Gastrocnemius medialis (tissue), 4 donors: ENCODE measurements at regions not wholly inside any gene's neighbourhood (a gene's known extent, or its start where the extent isn't known, plus 50 kb on each side); places are given as distances from the start of the nearest gene placed in this dataset.

Source experiments
- CTCF ChIP-seq, 5 experiments: fragments of 450-650 bp in 3 of 5; fragments of 200-600 bp in 2 of 5; sonication (generic) in 2 of 5; IDR thresholded peaks in 4 of 5; conservative IDR thresholded peaks in 1 of 5; 1 replicate in 4 of 5; 2 replicates in 1 of 5; pipeline ENCODE4 v1.5.1; 2016 to 2019; ENCODE audit warnings: antibody characterized with exemption in 5 of 5, mild to moderate bottlenecking in 3 of 5, moderate library complexity in 3 of 5
- POLR2A ChIP-seq, 2 donors: fragments of 450-650 bp; IDR thresholded peaks; one replicate each; pipeline ENCODE4 v1.6.1; 2017; ENCODE audit warnings: antibody characterized with exemption in 2 of 2, mild to moderate bottlenecking in 2 of 2, moderate library complexity in 2 of 2

- TF ChIP-seq CTCF (IDR thresholded peaks at IDR 0.05 in 4 of 5, conservative IDR thresholded peaks at IDR 0.05 in 1 of 5): no peak
- TF ChIP-seq POLR2A (IDR thresholded peaks at IDR 0.05): no peak
Observed at GRCh38 chr13:30845297-30846214, 60.5 kb upstream of the MEDAG start.
